GM18868 (cell line): ENCODE measurements at regions not wholly inside any gene's neighbourhood (a gene's known extent, or its start where the extent isn't known, plus 50 kb on each side); places are given as distances from the start of the nearest gene placed in this dataset.

Experiments used
- ATAC-seq: cut with Tn5 transposase; IDR thresholded peaks from one replicate; pipeline ENCODE4 v1.9.1; 2021; ENCODE audit warnings: mild to moderate bottlenecking, moderate library complexity; ENCODE audit not compliant: unreplicated experiment

DNA sequence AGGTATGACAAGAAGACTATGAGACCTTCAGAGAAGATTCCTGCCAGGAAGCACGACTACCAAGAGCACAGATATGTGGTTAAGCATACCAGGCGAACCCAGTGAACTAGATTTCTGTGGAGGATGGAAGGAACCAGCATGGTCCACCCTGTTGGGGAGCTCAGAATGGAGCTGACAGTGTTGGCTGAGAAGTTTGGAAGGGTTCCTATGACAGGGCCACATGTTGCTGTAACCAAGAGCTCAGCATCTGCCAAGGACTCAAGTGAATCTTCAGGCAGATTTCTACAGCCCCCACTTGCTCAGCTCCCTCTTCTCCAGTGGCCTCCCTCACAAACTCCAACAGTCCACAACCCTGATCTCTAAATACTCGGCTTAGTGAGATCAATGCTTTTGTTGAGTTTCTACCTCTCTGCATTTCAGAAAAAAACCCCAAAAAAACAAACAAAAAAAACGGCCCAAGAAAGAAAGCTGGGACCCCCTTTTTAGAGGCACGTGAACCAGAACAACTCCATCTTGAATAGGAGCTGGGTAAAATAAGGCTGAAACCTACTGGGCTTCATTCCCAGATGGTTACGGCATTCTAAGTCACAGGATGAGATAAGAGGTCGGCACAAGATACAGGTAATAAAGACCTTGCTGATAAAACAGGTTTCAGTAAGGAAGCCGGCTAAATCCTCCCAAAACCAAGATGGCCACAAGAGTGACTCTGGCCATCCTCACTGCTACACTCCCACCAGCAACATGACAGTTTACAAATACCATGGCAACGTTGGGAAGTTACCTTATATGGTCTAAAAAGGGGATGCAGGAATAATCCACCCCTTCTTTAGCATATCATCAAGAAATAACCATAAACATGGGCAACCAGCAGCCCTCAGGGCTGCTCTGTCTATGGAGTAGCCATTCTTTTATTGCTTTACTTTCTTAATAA is 691.1 kb downstream of the UQCRFS1 start:
- ATAC-seq, result no peak

GRCh38 chr19:28520998-28521568 is 691.9 kb downstream of the UQCRFS1 start:
- ATAC-seq, result no peak

GRCh38 chr19:28519952-28520861 is 692.7 kb downstream of the UQCRFS1 start:
- no peak for ATAC-seq

- no peak for ATAC-seq
Measured at GRCh38 chr19:28519218-28519779, 693.7 kb downstream of the UQCRFS1 start.

DNA sequence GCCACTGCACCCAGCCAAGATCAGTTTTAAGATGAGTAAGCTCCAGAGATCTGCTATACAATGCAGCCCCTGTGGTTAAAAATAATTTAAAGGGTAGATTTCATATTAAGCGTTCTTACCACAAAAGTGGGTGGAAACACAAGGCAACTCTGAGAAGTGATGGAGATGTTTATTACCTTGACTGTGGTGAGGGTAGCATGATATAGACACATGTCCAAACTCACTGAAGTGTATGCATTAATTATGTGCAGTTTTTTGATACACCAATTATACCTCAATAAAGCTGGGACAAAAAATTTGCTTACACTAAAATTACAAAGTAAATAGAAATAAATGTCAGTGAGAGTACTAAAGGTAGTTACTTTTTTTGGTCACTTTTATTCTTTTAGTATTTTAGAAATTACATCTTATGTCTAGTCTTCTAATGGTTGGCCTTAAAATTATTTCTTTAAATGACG is 696.5 kb downstream of the UQCRFS1 start:
- ATAC-seq, result no peak

- ATAC-seq, result no peak
Measured at GRCh38 chr19:28514166-28514565, 698.8 kb downstream of the UQCRFS1 start.

DNA sequence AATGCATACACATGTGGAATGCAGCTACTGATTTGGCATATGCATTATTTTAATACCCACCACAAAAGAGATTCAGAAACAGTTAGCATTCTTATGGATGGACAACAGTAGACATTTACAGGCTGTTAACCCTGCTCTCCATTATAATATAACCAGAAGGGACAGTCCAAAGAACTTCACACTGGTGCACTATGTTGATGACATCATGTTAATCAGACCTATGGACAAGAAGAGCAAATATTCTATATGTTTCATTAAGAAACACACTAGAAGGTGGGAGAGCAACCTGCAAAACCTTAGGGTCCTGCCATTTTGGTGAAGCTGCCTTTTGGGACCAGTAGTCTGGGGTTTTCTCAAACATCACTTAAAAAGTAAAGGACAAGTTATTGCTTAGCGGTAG is 701.3 kb downstream of the UQCRFS1 start:
- no peak for ATAC-seq

DNA sequence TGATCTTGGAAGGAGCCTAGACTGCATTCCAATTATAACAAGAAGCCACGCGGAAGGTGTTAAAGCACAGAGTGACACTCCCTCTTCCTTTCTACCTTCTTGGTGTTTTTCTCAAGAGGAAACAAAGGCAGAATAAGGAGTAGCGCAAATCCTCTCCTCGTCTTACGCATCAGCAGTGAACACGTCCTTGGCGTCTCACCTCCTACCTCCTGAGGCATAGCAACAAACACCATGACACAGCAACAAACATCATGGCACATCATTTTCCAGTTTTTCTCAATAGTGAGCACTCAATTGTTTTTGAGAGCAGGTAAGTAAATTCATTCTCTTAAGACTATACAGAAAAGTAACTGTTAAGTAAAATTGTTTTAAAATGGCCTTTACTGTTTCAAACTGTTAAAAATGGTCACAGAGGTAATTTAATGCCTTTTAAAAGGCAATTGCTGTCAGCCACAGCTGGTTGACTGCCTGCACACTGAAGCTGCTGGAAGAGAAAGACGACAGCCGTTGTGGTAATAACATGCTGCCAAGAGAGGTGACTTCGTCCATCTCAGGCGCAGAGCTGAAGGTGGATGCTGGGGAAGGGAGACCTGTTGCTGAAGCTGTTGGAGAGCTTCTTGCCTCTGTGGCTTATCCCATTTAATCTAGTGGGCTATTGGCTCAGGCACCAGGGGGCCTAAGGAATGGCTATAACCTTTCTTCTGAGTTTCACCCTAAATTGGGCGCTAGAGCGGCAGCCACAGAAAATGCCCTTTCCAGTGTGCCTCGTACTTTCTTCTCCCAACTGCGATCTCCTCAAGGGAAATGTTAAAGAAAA is 703.7 kb downstream of the UQCRFS1 start:
- no peak for ATAC-seq

- ATAC-seq, result no peak
Measured at GRCh38 chr19:28508666-28509065, 704.3 kb downstream of the UQCRFS1 start.

- ATAC-seq, result no peak
Measured at GRCh38 chr19:28505933-28506332, 707.0 kb downstream of the UQCRFS1 start.

GRCh38 chr19:28505134-28505533 is 707.8 kb downstream of the UQCRFS1 start:
- ATAC-seq, result no peak

- no peak for ATAC-seq
Measured at GRCh38 chr19:28504727-28505126, 708.2 kb downstream of the UQCRFS1 start.

GRCh38 chr19:28504139-28504538 is 708.8 kb downstream of the UQCRFS1 start:
- ATAC-seq, result no peak

- no peak for ATAC-seq
Measured at GRCh38 chr19:28502879-28503734, 709.8 kb downstream of the UQCRFS1 start.

DNA sequence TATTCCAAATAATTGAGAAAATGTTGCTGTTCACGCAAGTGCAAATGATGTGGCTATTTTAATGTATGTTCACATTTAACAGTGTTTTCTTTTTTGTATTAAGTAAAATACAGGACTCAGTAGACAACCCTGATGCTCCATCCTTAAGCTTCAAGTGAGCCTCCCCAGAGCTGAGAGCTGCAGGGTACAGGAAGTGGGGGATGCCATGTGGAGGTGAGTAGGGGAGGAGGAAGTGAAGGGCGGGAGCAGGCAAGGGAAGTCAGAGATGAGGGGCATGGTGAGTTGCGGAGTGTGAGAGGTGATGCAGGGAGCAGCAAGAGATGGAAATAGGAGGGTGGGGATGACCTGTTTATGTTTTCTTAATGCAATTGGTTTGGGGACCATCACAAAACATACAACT is 711.0 kb downstream of the UQCRFS1 start:
- no peak for ATAC-seq

DNA sequence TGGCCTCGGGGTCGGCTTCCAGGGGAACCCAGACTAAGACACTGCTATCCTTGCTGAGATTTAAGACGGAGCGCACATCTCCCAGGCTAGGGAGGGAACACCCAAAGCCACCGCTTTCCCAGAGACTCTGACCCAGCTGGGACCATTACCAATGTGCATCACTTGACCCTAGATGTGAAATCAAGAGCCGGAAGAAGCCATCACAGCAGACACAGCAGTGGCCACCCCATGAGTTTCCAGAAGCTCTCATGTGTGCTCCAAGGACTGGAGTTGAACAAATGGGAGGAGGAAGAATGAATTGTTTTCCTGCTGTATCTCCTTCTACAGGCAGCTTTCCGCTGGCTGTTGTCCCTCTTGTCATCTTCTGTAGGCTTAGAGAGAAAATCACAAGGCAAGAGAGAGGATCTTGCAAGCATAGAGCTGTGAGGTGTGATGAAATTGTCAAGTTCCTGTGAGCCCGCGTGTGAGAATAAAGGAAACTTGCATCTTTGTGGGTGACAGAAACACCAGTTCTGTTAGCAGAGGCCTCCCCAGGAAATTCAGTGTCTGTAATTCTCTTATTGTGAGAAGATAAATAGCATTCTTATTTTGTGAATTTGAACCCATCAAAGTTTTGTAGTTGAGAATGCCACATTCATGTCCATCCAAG is 711.8 kb downstream of the UQCRFS1 start:
- no peak for ATAC-seq

DNA sequence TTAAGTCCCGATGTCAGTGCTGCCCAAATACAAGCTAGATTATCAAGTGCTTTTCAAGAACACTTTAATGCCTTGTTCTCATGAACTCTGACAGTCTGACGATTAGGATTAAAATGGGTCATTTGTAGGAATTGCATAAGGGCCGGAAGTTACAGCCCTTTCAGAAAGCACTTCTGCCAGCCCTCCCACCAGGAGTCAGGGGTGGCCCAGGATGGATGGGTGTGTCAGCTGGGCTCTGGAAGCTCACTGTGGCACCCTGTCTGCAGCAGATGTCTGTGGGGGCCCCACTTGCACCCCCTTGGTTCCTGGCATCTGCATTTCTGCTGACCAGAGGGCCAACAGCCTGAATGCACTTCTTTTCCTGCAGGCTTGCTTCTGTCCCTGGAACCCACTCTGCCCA is 712.7 kb downstream of the UQCRFS1 start:
- no peak for ATAC-seq

- no peak for ATAC-seq
Measured at GRCh38 chr19:28498404-28498976, 714.5 kb downstream of the UQCRFS1 start.
